22Rv1 (cell line): ENCODE measurements at regions not wholly inside any gene's neighbourhood (a gene's known extent, or its start where the extent isn't known, plus 50 kb on each side); places are given as distances from the start of the nearest gene placed in this dataset.

Experiments used
- ZFX ChIP-seq: fragments of 450-650 bp; IDR thresholded peaks from 2 replicates; pipeline ENCODE4 v1.6.1; 2017; ENCODE audit warnings: antibody characterized with exemption, borderline replicate concordance
- TF ChIP-seq, protein P1 (sequence below): fragments of 450-650 bp; IDR thresholded peaks from 2 replicates; pipeline ENCODE4 v1.5.1; 2017; ENCODE audit warnings: mild to moderate bottlenecking

DNA sequence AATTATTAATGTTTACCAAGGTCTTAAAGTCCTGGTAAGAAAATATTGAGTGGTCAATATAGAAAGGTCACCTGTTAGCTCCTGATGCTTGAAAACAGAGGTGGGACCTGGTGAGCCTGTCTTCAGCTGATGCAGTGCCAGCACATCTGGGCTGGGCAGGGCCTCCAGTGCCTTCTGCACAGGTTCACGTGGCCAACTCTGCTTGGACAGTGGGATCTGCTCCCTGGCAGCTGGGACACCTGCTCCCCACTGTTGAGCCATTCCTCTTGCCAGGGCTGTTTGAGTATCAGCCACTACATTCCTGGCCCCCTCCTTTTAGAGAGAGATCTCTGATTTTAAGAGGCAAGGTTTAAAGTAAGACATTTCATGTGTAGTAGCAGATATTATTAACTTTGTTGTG lies 135.0 kb downstream of the TM9SF2 start:
- TF ChIP-seq, protein P1, sequence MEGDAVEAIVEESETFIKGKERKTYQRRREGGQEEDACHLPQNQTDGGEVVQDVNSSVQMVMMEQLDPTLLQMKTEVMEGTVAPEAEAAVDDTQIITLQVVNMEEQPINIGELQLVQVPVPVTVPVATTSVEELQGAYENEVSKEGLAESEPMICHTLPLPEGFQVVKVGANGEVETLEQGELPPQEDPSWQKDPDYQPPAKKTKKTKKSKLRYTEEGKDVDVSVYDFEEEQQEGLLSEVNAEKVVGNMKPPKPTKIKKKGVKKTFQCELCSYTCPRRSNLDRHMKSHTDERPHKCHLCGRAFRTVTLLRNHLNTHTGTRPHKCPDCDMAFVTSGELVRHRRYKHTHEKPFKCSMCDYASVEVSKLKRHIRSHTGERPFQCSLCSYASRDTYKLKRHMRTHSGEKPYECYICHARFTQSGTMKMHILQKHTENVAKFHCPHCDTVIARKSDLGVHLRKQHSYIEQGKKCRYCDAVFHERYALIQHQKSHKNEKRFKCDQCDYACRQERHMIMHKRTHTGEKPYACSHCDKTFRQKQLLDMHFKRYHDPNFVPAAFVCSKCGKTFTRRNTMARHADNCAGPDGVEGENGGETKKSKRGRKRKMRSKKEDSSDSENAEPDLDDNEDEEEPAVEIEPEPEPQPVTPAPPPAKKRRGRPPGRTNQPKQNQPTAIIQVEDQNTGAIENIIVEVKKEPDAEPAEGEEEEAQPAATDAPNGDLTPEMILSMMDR: no peak
- no peak for TF ChIP-seq ZFX
